ENCODE measurements at regions not wholly inside any gene's neighbourhood (a gene's known extent, or its start where the extent isn't known, plus 50 kb on each side); places are given as distances from the start of the nearest gene placed in this dataset.
"Not testable (repeated sequence)": the region's sequence is repeated elsewhere in the genome, so short reads cannot be mapped to it uniquely, and the experiment has no call there.

- Mint-ChIP-seq H3K27ac (no peak overlapping the region), H3K9me3 (peaks cover 8 to 12% of the 10 kb centered on the region in 2 donors), H3K27me3 (ENCODE audit: low read depth) (no peaks in the 10 kb centered on the region), H3K4me3 (no peak overlapping the region), H3K4me1 (ENCODE audit: low read depth) (no peaks in the 10 kb centered on the region), H3K36me3 (ENCODE audit: insufficient read depth in 2 of 2) (peaks cover 3 to 4% of the 10 kb centered on the region in 2 donors)
- ATAC-seq (replicated peaks in 1 of 2) (no peak), DNase-seq (no peak)
Observed at GRCh38 chr10:65265451-65265954, 1660.3 kb upstream of the LRRTM3 start.

- H3K4me3 Mint-ChIP-seq; H3K27ac Mint-ChIP-seq; H3K36me3 Mint-ChIP-seq (ENCODE audit: insufficient read depth in 2 of 2); H3K27me3 Mint-ChIP-seq (ENCODE audit: low read depth); ATAC-seq (replicated peaks in 1 of 2); H3K9me3 Mint-ChIP-seq; H3K4me1 Mint-ChIP-seq (ENCODE audit: low read depth); DNase-seq: not testable (repeated sequence)
Observed at GRCh38 chr10:65269551-65269950, 1656.3 kb upstream of the LRRTM3 start.

- Mint-ChIP-seq H3K4me1 (ENCODE audit: low read depth) (no peaks in the 10 kb centered on the region), H3K27me3 (ENCODE audit: low read depth) (no peaks in the 10 kb centered on the region), H3K27ac (no peak overlapping the region), H3K36me3 (ENCODE audit: insufficient read depth in 2 of 2) (no peaks in the 10 kb centered on the region), H3K4me3 (no peak overlapping the region), H3K9me3 (no peaks in the 10 kb centered on the region)
- no peak for DNase-seq
- ATAC-seq (replicated peaks in 1 of 2), result no peak
Observed at GRCh38 chr10:65270969-65271368, 1654.9 kb upstream of the LRRTM3 start.

GRCh38 chr10:65273115-65273514 lies 1652.7 kb upstream of the LRRTM3 start:
- no peak overlapping the region for H3K4me3 Mint-ChIP-seq
- H3K4me1 Mint-ChIP-seq (ENCODE audit: low read depth), result no peaks in the 10 kb centered on the region
- H3K27me3 Mint-ChIP-seq (ENCODE audit: low read depth), result no peaks in the 10 kb centered on the region
- no peaks in the 10 kb centered on the region for H3K36me3 Mint-ChIP-seq (ENCODE audit: insufficient read depth in 2 of 2)
- DNase-seq (no peak), ATAC-seq (replicated peaks in 1 of 2) (no peak)
- H3K9me3 Mint-ChIP-seq, result no peaks in the 10 kb centered on the region
- H3K27ac Mint-ChIP-seq, result no peak overlapping the region

- Mint-ChIP-seq H3K4me1 (ENCODE audit: low read depth) (no peaks in the 10 kb centered on the region), H3K36me3 (ENCODE audit: insufficient read depth in 2 of 2) (no peaks in the 10 kb centered on the region), H3K27me3 (ENCODE audit: low read depth) (no peaks in the 10 kb centered on the region), H3K27ac (no peak overlapping the region), H3K9me3 (peaks cover 1 to 3% of the 10 kb centered on the region in 2 donors), H3K4me3 (no peak overlapping the region)
- no peak for DNase-seq
- ATAC-seq (replicated peaks in 1 of 2), result no peak
Observed at GRCh38 chr10:65275296-65275695, 1650.5 kb upstream of the LRRTM3 start.

- no peaks in the 10 kb centered on the region for H3K27me3 Mint-ChIP-seq (ENCODE audit: low read depth)
- no peaks in the 10 kb centered on the region for H3K4me1 Mint-ChIP-seq (ENCODE audit: low read depth)
- ATAC-seq (replicated peaks in 1 of 2) (no peak), DNase-seq (no peak)
- no peak overlapping the region for H3K4me3 Mint-ChIP-seq
- H3K36me3 Mint-ChIP-seq (ENCODE audit: insufficient read depth in 2 of 2), result no peaks in the 10 kb centered on the region
- H3K9me3 Mint-ChIP-seq, result peaks cover 10 to 12% of the 10 kb centered on the region in 2 donors
- no peak overlapping the region for H3K27ac Mint-ChIP-seq
Observed at GRCh38 chr10:65284495-65285041, 1641.3 kb upstream of the LRRTM3 start.

- H3K27me3 Mint-ChIP-seq (ENCODE audit: low read depth); ATAC-seq (replicated peaks in 1 of 2); H3K27ac Mint-ChIP-seq; H3K4me1 Mint-ChIP-seq (ENCODE audit: low read depth); H3K36me3 Mint-ChIP-seq (ENCODE audit: insufficient read depth in 2 of 2); H3K4me3 Mint-ChIP-seq; DNase-seq: not testable (repeated sequence)
- peaks cover 10 to 12% of the 10 kb centered on the region in 2 donors for H3K9me3 Mint-ChIP-seq
Observed at GRCh38 chr10:65285726-65286125, 1640.1 kb upstream of the LRRTM3 start.

GRCh38 chr10:65291286-65291685 lies 1634.5 kb upstream of the LRRTM3 start:
- H3K27ac Mint-ChIP-seq, result no peak overlapping the region
- peaks cover 5 to 6% of the 10 kb centered on the region in 2 donors for H3K9me3 Mint-ChIP-seq
- no peak for DNase-seq
- H3K36me3 Mint-ChIP-seq (ENCODE audit: insufficient read depth in 2 of 2), result no peaks in the 10 kb centered on the region
- no peak overlapping the region for H3K4me3 Mint-ChIP-seq
- no peaks in the 10 kb centered on the region for H3K4me1 Mint-ChIP-seq (ENCODE audit: low read depth)
- ATAC-seq (replicated peaks in 1 of 2), result no peak
- H3K27me3 Mint-ChIP-seq (ENCODE audit: low read depth), result no peaks in the 10 kb centered on the region

- H3K4me3 Mint-ChIP-seq, result no peak overlapping the region
- ATAC-seq (replicated peaks in 1 of 2), result no peak
- no peak overlapping the region for H3K27ac Mint-ChIP-seq
- H3K27me3 Mint-ChIP-seq (ENCODE audit: low read depth), result no peaks in the 10 kb centered on the region
- H3K9me3 Mint-ChIP-seq, result peaks cover 2 to 3% of the 10 kb centered on the region in 2 donors
- no peaks in the 10 kb centered on the region for H3K4me1 Mint-ChIP-seq (ENCODE audit: low read depth)
- DNase-seq, result no peak
- H3K36me3 Mint-ChIP-seq (ENCODE audit: insufficient read depth in 2 of 2), result no peaks in the 10 kb centered on the region
Observed at GRCh38 chr10:65292551-65292950, 1633.3 kb upstream of the LRRTM3 start.

GRCh38 chr10:65294329-65294728 lies 1631.5 kb upstream of the LRRTM3 start:
- Mint-ChIP-seq H3K9me3 (peaks cover 2 to 3% of the 10 kb centered on the region in 2 donors), H3K4me3 (no peak overlapping the region), H3K27me3 (ENCODE audit: low read depth) (no peaks in the 10 kb centered on the region), H3K4me1 (ENCODE audit: low read depth) (no peaks in the 10 kb centered on the region), H3K27ac (no peak overlapping the region), H3K36me3 (ENCODE audit: insufficient read depth in 2 of 2) (no peaks in the 10 kb centered on the region)
- DNase-seq (no peak), ATAC-seq (replicated peaks in 1 of 2) (no peak)

- ATAC-seq (replicated peaks in 1 of 2) (no peak), DNase-seq (no peak)
- Mint-ChIP-seq H3K4me1 (ENCODE audit: low read depth) (no peaks in the 10 kb centered on the region), H3K27me3 (ENCODE audit: low read depth) (no peaks in the 10 kb centered on the region), H3K4me3 (no peak overlapping the region), H3K36me3 (ENCODE audit: insufficient read depth in 2 of 2) (no peaks in the 10 kb centered on the region), H3K27ac (no peak overlapping the region), H3K9me3 (peaks cover 0 to 7% of the 10 kb centered on the region in 2 donors)
Observed at GRCh38 chr10:65301181-65301580, 1624.7 kb upstream of the LRRTM3 start.

GRCh38 chr10:65306201-65306600 lies 1619.6 kb upstream of the LRRTM3 start:
- Mint-ChIP-seq H3K9me3 (peaks cover 2% of the 10 kb centered on the region in 2 donors), H3K27me3 (ENCODE audit: low read depth) (no peaks in the 10 kb centered on the region), H3K27ac (no peak overlapping the region), H3K4me1 (ENCODE audit: low read depth) (no peaks in the 10 kb centered on the region), H3K36me3 (ENCODE audit: insufficient read depth in 2 of 2) (no peaks in the 10 kb centered on the region), H3K4me3 (no peak overlapping the region)
- no peak for ATAC-seq (replicated peaks in 1 of 2)
- no peak for DNase-seq

GRCh38 chr10:65312876-65313275 lies 1613.0 kb upstream of the LRRTM3 start:
- H3K4me1 Mint-ChIP-seq (ENCODE audit: low read depth), result no peaks in the 10 kb centered on the region
- ATAC-seq (replicated peaks in 1 of 2) (no peak), DNase-seq (no peak)
- no peak overlapping the region for H3K4me3 Mint-ChIP-seq
- no peak overlapping the region for H3K27ac Mint-ChIP-seq
- H3K27me3 Mint-ChIP-seq (ENCODE audit: low read depth), result no peaks in the 10 kb centered on the region
- H3K9me3 Mint-ChIP-seq, result peaks cover 6 to 8% of the 10 kb centered on the region in 2 donors
- no peaks in the 10 kb centered on the region for H3K36me3 Mint-ChIP-seq (ENCODE audit: insufficient read depth in 2 of 2)

- H3K4me3 Mint-ChIP-seq, result no peak overlapping the region
- no peaks in the 10 kb centered on the region for H3K27me3 Mint-ChIP-seq (ENCODE audit: low read depth)
- no peak overlapping the region for H3K27ac Mint-ChIP-seq
- no peaks in the 10 kb centered on the region for H3K36me3 Mint-ChIP-seq (ENCODE audit: insufficient read depth in 2 of 2)
- H3K4me1 Mint-ChIP-seq (ENCODE audit: low read depth), result no peaks in the 10 kb centered on the region
- peaks cover 6 to 8% of the 10 kb centered on the region in 2 donors for H3K9me3 Mint-ChIP-seq
- no peak for DNase-seq
- ATAC-seq (replicated peaks in 1 of 2), result no peak
Observed at GRCh38 chr10:65313406-65313805, 1612.4 kb upstream of the LRRTM3 start.
